Peyer's patch (tissue), 4 donors: ENCODE measurements at regions not wholly inside any gene's neighbourhood (a gene's known extent, or its start where the extent isn't known, plus 50 kb on each side); places are given as distances from the start of the nearest gene placed in this dataset.

Source experiments
- DNase-seq, 3 donors: peaks; one replicate each; pipeline ENCODE4 v3.0.0-alpha.2; 2017 to 2019
- H3K27ac ChIP-seq, 4 donors: fragments of 200-600 bp; sonication (generic); one replicate each; pipeline ENCODE4 v1.5.1; 2016 to 2019
- H3K27me3 ChIP-seq, 2 donors: fragments of 200-600 bp; sonication (generic); one replicate each; pipeline ENCODE4 v1.5.1; 2019
- H3K36me3 ChIP-seq, 3 donors: fragments of 200-600 bp; sonication (generic); one replicate each; pipeline ENCODE4 v1.5.1; 2016 to 2019
- H3K4me1 ChIP-seq, 4 donors: fragments of 200-600 bp; sonication (generic); one replicate each; pipeline ENCODE4 v1.5.1; 2016 to 2019
- H3K4me3 ChIP-seq, 4 donors: fragments of 200-600 bp; sonication (generic); 1 replicate in 3 of 4; 2 replicates in 1 of 4; pipeline ENCODE4 v1.5.1; 2016 to 2019; ENCODE audit warnings: mild to moderate bottlenecking in 1 of 4
- H3K9me3 ChIP-seq, 4 donors: fragments of 200-600 bp; sonication (generic); one replicate each; pipeline ENCODE4 v1.5.1; 2016 to 2019; ENCODE audit warnings: mild to moderate bottlenecking in 1 of 4
- CTCF ChIP-seq, 6 experiments: fragments of 450-650 bp in 4 of 6; fragments of 200-600 bp in 2 of 6; sonication (generic) in 1 of 6; IDR thresholded peaks; one replicate each; pipeline ENCODE4 v1.5.1; 2017 to 2019; ENCODE audit warnings: antibody characterized with exemption in 6 of 6, mild to moderate bottlenecking in 3 of 6, moderate library complexity in 1 of 6
- POLR2A ChIP-seq, 2 donors: fragments of 450-650 bp; IDR thresholded peaks; one replicate each; pipeline ENCODE4 v1.5.1; 2017; ENCODE audit warnings: antibody characterized with exemption in 2 of 2, mild to moderate bottlenecking in 2 of 2, moderate library complexity in 2 of 2

DNA sequence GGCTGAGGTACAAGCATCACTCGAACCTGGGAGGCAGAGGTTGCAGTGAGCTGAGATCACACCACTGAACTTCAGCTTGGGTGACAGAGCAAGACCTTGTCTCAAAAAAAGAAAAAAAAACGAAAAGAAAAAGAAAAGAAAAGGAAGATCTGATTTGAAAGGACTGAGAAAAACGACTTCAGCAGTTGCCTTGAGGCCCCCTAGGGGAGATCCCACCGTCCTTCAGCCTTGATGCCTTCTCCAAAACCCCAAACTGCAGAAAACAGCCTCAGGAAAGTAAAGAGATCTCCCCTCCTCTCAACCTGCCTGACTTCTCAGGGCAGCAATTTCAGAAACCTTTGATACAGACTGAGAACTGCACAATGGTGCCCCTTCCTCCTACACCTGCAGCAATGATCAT, 50.9 kb upstream of the BCAR3 start:
- no peaks in the 10 kb centered on the region for H3K4me1 ChIP-seq
- H3K4me3 ChIP-seq, result no peak overlapping the region
- no peaks in the 10 kb centered on the region for H3K36me3 ChIP-seq
- no peak for DNase-seq
- no peak overlapping the region for H3K27ac ChIP-seq
- H3K27me3 ChIP-seq, result no peaks in the 10 kb centered on the region
- no peaks in the 10 kb centered on the region for H3K9me3 ChIP-seq
- TF ChIP-seq POLR2A (IDR thresholded peaks at IDR 0.05) (no peak), CTCF (IDR thresholded peaks at IDR 0.05) (no peak)
